GM21367 (cell line): ENCODE measurements at regions not wholly inside any gene's neighbourhood (a gene's known extent, or its start where the extent isn't known, plus 50 kb on each side); places are given as distances from the start of the nearest gene placed in this dataset.

ENCODE experiments used
- ATAC-seq: cut with Tn5 transposase; IDR thresholded peaks from one replicate; pipeline ENCODE4 v1.9.1; 2021; ENCODE audit not compliant: unreplicated experiment

DNA sequence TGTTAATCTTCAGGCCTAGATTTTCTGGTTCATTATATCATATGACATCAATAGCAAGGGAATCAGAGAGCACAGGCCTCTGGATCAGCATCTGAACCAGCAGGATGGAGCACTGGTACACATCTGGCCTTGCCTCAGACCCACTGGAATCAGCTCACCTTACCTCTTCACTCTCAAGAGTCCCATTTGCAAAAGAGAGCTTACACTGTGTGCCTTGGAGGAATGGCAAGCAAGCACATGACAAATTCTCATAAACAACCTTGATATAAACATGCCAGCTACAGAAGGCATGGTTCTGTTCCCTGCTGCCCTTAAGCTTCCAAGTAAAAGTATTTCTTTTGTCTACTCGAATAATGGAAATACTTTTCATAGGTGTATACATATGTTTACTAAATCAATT, 128.6 kb upstream of the CPM start:
- no peak for ATAC-seq

DNA sequence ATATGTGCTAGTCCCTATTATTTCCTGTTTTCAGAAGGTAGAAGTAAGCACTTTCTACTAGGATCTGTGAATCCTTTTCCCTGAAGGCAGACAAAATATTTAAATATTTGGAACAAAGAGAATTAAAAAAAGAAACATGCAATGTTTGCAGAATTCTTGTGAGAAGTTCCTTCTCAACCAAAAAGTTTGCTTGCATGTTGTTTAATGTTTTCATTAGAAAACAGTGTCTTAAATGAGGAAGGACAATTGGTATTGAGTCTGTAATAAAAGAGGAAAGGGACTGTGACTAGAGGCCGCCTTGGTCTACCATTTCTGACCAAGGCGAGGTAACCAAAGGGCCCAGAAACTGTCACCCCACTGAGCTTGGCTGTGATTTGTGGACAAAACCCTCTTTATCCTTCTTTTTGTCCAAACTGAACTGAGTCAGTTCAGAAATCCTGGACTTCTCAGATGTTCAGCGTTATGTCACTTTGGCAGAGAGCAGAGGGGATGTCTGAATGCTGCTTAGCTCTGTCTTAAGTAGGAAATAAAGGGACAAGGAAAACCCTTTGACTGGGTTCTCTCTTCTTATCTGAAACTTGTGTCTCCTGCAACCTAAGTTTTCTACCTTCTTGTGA, 129.8 kb upstream of the CPM start:
- no peak for ATAC-seq

DNA sequence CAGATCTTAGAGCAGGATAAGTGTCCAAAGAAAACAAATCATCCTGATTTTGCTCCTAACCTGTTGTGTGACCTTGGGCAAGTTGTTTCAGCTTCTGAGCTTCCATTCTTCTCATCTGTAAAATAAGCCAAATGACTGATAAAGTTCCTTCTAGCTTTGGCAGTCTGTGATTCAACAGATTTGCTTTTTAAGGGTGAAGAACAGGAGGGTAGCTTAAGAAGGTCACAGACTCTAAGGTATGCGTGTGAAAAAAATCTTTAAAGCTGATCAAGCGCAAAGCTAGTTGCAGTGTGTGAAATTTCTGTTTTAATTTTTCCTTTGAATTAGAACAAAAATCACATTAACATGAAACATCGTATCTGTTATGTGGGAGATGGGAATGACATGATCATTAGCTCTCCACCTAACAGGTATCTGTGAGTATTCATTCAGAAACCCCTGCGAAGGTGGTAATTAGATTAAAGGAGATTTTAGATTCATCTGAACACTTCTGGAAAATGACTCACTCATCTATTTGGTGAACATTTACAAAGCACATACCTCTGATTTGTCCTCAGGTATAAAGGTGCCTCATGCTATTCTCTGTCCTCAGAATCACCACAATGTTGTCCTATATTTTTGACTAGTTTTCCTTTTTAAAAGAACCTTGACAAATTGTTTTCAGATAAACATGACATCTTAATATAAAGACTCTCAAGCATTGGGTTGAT, 131.9 kb upstream of the CPM start:
- ATAC-seq = no peak

DNA sequence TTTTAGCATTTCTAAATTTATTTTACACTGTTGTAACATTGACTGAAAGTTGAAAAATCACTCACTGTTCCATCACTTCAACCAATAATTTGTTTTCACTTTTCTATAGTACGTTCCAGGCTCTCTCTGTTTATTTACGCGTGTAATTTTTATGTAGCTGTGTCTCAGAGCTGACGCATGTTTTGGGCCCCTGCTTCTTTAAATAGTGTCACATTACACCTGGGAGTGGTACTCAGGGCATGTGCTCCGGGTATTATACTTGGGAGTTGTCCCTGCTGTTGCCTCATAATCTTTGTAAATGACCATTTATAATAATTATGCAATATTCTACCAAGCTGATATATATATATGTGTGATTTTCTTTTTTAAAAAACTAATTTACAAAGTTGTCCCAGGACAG, 132.8 kb upstream of the CPM start:
- no peak for ATAC-seq

GRCh38 chr12:69066492-69067373, 133.8 kb upstream of the CPM start:
- ATAC-seq = no peak

GRCh38 chr12:69067713-69068112, 134.7 kb upstream of the CPM start:
- no peak for ATAC-seq

- no peak for ATAC-seq
These were observed 135.5 kb upstream of the CPM start for GRCh38 chr12:69068448-69068847.

GRCh38 chr12:69069479-69069878, 136.5 kb upstream of the CPM start:
- ATAC-seq = no peak

DNA sequence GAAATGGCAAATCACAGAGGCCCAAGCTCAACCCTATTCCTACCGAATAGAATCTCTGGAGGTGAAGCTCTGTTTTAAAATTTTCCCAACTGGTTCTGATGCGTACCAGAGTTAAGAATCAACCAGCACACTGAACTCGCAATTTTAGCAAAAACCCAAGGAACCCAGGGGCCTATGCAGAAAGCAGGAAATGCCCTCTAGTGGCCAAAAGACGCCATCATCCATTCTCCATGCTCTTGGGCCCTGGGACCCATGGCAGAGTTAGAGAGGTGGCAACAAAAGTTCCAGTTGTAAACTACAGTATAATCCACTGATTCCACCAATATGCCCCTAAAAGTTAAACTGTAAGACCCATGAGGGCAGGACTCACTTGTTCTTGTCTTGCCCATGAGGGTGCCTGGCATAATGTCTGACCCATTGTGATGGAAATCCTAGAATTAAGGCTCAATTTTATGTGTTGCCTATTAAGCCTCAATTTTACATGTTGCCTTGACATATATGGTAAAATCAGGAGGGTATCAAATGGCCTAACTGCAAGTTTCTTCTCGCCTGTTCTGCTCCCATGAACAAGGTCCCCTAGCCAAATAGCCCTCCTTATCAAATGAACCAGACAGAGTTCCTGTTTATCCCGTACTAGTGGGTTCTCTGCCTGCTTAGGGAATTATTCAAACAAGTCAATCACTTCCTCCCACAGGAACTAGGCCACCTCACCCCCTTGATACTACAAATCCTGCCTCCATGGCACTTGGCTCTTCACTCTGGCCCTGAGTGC, 137.5 kb upstream of the CPM start:
- peak; percentile 86 for ATAC-seq

DNA sequence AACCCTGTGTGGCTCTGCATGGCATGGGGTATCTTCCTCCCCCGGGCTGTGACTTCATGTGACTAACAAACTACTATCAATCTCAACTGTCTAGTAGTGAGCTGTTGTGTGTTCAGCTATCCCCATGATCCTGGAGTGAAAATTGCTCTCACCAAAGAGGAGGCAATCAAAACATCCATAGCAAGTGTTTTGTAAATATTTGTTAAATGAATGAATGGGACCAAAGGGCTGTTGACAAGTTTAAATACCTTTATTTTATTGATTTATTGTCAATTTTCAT, 138.1 kb upstream of the CPM start:
- ATAC-seq = no peak

GRCh38 chr12:69073035-69073434, 140.1 kb upstream of the CPM start:
- ATAC-seq = no peak

GRCh38 chr12:69074556-69075349, 141.8 kb upstream of the CPM start:
- ATAC-seq = no peak

- ATAC-seq = no peak
These were observed 150.7 kb upstream of the CPM start for GRCh38 chr12:69083689-69084088.

DNA sequence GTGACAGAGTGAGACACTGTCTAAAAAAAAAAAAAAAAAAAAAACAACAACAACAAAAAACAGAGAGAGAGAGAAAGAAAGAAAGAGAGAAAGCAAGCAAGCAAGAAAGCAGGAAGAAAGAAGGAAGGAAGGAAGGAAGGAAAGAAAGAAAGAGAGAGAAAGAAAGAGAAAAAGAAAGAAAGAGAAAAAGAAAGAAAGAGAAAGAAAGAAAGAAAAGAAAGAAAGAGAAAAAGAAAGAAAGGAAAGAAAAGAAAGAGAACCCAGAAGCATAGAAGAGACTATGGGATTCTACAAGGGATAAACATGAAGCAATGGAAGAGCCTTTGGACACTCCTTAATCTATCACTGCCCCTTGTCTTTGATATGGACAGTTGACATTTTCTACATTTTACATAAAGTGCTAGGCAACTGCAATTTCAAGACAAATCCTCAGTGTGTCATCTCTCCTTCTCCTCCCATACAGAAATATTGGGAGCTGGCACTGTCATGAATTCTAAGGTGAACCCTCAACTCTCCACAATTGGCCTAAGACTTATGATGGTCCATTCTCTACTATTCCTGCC, 151.9 kb upstream of the CPM start:
- no peak for ATAC-seq

GRCh38 chr12:69085852-69086251, 152.9 kb upstream of the CPM start:
- ATAC-seq = no peak

- ATAC-seq = no peak
These were observed 151.4 kb upstream of the CPSF6 start for GRCh38 chr12:69087986-69088385.

DNA sequence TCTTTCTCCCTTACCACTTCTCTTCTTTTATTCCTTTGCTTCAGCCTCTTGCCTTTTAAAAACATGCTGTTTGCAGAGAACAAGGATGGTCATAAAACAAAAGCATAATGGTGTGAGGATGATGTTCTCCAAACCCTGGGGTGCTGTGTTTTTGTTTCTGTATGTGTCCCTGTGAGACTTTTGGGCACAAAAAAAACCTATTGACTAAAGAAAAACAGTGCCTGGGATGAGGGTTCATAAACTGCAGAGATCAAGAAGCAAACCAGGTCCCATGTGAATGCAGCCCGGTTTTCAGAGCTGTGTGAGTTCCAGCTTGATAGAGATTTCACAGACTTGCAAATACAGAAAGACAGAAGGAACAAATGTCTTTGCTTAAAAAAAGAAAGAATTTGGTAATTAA, 148.6 kb upstream of the CPSF6 start:
- ATAC-seq = no peak

DNA sequence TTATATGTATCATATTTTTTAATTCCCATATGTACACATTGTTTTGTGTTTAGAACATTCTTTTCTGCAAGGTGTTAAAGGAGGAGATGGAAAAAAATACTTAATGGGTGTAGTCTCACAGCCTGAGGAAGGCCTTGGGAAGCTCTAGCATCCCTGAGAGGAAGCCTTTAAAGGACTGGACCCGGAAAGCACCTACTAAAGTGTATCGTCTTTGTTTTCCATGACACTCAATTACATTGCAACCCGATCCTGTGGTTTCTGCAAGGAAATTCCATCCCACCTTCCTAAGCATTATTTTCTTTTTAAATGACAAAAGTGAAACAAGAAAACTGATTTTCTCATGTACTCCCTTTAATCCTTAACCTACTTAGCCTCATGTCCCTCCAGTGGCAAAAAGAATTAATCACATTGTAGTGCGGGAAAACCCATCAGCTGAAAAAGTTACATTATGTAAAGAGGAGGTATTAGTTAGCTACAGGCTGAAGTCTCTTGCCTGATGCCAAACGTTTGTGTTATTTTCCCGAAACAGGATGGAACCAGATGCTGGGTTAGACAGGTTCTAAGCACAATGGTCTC, 147.8 kb upstream of the CPSF6 start:
- no peak for ATAC-seq

DNA sequence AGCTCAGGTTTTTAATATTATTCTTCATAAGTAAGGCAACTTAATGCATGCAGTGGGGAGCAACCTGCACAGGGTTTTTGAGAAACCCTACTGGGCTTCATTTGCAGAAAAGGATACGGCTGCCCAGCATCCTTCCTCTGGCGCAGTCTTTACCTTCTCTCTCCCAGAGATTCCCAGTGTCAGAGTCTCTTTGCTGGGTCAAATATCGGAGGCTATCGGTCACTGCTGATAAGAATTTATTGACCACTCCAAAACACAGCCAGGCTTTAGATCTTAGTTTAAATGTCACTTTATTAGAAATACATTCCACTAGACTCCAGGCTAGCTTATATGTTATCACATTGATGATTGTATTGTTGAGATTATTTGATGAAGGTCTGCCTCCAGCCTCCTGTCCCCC, 147.2 kb upstream of the CPSF6 start:
- ATAC-seq = no peak

GRCh38 chr12:69094606-69095216, 144.7 kb upstream of the CPSF6 start:
- ATAC-seq = no peak
